GM21825 (cell line): ENCODE measurements at regions not wholly inside any gene's neighbourhood (a gene's known extent, or its start where the extent isn't known, plus 50 kb on each side); places are given as distances from the start of the nearest gene placed in this dataset.
"Not testable (repeated sequence)": the region's sequence is repeated elsewhere in the genome, so short reads cannot be mapped to it uniquely, and the experiment has no call there.

ENCODE experiments used
- ATAC-seq: cut with Tn5 transposase; IDR thresholded peaks from one replicate; pipeline ENCODE4 v1.9.1; 2021; ENCODE audit warnings: mild to moderate bottlenecking, moderate library complexity; ENCODE audit not compliant: unreplicated experiment

DNA sequence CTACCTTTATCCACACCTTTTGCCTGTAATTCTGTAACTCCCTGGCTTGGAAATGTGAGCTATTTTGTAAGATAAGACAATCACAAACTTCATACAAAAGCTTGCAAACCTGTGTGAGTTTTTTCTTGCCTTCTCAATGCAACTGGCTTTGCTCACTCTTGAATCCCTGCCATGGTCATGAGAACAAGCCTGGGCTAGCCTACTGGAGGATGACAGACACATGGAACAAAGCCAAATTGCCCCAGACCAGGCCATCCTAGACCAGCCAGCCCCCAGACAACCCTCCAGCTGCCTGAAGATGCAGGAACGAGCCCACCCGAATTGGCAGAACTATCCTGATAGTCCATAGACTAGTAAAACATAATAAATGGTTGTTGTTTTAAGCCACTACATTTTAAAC is 466.6 kb upstream of the ERCC4 start:
- no peak for ATAC-seq

DNA sequence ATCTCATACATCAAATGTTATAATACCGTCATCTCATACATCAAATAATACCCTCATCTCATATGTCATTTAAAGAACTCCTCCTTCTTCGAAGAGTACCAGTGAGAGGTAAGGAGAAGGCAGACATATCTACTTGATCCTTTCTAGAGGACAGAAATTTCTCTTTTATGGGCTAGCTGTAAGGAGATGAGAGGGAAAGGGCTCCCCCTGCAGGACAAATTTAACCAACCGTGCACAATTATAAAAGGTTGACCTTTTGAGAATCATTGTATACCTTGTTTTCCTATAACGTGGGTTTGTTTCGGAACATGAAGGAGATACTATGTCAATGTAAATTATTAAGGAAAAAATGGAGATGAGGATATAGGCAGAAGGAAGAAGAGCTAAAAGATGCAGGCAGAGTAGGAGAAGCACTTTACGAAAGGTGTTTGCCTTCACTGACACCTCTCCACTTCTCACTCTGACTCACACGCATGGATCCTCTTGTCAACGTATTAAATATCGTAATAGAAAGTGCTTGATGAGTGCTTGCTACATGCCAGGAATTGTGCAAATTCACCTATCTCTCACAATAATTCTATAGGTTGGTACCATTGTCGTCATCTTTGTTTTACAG is 465.9 kb upstream of the ERCC4 start:
- ATAC-seq = no peak

DNA sequence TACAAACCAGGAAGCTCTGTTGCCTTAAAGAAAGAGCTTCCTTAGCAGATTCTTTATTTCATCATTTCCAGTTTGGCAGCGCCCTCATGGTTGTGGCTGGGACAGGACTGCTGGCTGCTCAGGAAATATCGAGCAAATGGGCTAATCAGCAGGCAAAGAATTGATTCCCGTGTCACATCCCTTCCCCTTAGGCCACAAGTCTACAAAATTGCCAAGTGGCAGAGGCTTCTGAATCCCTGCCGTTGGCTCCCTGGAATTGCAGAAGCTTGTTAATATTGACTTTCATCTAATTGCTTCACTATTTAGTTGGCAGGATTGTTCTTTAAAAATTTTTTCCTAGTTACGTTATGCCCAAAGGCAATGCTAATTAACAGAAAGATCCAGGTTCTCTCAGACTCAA is 456.3 kb upstream of the ERCC4 start:
- ATAC-seq = no peak

DNA sequence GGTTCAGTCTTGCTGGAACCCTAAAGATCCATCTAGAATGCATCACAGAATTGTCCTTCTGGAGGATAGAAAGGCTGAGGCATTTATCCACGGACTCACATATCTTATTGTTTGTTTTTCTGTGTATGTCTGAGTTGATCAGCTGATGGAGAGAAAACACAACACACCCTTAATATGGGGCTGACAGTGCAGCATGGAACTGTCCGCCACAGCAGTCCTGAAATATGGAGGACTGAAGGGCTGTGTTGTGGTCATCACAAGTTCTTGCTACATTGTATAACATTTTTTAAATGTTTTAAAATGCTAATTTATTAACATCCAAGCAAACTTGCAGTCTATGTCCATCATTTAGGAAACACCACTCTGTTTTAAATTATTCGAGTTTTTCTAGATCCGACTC is 448.9 kb upstream of the ERCC4 start:
- ATAC-seq = no peak

DNA sequence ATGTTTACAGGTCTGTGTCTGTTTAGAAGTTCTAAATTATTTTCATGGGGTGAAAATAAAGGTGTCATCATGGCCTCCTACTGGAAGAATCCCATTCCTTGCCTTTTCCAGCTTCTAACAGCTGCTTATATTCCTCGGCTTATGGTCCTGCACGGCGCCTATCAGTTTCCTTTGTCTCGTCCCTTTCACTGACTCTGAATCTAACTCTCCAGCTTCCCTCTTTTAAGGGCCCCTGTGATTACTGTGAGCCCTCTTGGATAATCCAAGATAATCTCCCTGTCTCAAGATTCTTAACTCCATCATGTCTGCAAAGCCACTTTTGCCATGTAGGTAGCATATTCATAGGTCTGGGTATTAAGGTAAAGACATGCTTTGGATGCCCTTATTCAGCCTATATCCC is 441.0 kb upstream of the ERCC4 start:
- ATAC-seq = no peak

DNA sequence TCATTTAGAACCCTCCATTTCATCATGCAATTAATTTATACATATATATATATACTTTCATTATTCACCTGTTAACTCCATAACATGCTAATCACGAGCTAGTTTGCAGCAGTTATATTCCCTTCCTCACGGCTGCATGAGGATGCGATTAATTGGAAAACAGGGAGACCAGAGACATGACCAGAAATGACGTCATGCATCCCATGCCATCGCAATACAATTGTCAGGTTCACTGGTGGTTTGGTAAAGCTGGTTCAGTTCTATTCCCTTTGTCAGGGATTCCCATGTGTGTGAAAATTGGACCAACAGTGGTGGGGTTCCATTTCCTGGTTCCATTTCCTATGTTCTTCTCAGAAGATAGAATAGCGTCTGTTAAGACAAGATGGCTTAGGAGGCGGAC is 440.4 kb upstream of the ERCC4 start:
- no peak for ATAC-seq

DNA sequence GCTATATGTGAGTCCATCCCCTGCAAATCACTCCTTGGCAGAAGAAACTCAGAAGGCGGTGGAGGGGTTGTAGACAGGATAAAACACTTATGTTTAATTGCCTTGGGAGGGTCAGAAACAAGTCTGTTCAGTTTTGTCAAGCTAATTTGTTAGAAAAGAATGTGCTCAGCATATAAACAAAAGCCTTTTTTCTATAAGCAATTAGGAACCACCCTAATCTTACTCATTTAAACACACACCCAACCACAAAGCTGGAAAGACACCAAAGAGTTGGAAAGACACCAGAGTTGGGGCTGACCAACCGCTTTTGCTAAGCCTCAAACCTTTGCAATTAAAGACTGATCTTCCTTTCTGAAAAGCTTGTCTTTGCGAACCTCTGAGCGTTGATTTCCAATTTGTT is 439.2 kb upstream of the ERCC4 start:
- no peak for ATAC-seq

DNA sequence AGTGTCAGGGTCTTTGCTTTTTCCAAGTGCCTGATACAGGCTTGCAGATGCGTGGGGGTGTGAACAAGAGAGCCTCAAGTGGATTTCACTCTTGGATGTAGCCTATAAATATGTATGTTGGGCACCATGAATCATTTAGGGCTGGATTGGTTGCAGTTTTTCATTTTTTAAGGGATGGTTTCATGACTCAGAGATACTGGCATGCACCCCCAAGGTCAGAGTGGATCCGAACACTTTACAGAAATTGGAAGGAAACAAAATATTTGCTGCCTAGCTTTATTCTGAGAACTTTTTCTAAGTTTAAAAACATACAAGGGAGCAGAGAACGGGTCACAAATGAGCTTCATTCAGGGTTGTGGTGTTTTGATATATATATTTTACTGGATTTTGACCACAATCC is 436.8 kb upstream of the ERCC4 start:
- ATAC-seq = no peak

DNA sequence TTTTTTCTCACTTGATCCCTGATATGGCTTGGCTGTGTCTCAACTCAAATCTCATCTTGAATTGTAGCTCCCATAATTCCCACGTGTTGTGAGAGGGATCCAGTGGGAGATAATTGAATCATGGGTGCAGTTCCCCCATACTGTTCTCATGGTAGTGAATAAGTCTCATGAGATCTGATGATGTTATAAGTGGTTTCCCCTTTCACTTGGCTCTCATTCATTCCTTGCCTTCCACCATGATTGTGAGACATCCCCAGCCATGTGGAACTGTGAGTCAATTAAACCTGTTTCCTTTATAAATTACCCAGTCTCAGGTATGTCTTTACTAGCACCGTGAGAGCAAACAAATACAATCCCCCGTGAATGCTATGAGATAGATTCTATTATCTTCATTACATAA is 430.5 kb upstream of the ERCC4 start:
- ATAC-seq = not testable (repeated sequence)

DNA sequence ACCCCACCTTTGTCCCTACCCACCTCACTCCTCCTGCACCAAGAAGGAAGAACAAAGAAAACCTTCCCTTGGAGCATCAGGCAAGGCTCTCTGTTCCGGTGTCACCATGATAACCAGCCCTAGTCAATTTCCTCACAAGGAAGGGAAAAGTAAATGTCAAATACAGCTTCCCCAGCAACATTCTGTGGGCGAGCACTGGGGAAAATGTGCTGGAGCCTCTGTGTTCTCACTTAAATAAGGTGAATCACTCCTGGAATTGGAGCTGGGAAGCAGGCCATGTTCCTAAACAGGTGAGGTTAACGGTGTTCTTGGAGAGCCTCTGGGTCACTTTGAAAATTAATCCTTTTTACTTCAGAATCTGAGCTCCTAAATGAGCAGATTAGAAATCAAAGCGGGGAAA is 427.9 kb upstream of the ERCC4 start:
- no peak for ATAC-seq

DNA sequence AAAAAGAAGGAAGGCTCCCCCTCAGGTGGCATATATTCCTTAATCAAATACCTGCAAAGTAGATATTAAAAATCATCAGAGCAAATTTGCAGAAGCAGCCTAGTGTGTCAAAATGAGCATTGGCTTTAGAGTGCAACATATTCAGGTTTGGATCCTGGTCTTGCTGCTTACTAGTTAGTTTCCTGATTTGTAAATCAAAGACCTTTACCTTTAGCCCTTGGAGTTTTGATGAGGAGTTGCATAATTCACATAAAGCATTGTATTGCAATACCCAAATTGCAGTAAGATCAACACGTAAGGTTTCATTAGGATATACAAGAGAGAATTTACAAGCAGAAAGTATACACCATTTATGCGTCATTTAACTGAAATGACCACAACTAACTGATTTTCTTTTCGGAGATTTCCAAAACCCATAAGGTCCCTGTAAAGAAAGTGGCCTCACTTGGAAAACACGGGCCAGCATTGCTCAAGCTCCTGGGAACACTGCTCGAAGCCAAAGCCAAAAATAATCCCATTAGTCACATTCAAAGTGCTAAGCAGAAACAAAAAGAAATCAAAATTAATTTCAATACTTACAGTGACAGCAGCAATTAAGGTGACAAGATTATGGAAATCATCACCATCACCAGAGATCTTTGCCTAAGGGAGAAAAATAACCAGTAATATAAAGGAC is 415.9 kb upstream of the ERCC4 start:
- ATAC-seq = no peak

DNA sequence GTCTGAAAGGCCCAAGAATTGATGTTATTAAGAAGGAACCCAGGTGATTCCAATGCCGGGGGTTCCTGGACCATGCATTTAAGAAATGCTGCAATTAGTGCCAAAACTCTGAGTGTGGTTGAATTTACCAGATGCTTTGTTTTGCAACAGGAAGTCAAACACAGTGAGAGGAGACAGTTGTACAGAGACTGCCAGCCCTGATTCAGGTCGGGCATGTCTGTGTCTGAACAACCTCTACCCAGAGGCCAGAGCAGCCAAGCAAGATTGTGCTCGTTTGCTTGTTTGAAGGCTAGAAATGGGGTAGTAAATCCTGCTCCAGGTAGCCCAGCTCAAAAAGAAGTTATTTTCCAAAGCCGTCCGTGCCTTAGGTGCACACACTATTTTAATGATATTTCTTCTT is 412.4 kb upstream of the ERCC4 start:
- no peak for ATAC-seq

DNA sequence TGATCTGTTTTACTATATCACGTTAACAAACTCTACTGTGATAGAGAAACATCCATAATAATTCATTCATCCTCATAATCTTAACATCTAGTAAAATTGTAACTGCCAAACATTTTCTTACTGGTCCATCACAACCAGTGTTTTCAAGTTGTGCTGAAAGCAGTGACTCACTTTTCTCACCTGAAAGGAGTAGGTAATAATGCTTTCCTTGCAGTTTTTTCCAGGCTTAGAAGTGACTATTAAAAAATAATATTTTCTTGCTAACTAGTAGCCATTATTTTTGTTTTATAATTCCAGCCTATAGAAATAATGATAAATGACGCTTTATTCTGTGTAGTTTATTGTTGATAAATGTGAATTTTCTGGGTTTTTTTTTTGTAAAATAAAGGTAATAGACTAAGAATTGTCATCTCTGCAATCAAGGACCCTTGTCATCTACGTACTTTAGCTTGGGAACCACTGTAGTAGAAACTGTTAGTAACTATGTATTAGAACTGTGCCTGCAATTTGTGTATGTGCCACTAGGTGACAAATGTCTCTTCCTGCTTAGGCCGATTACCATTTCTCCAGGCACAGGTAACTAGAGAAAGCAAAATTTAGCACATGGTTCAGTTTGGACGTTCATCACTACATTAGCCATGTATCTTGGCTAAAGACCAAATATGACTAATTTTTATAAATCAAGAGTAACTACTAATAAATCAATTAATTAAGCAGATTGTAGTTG is 409.4 kb upstream of the ERCC4 start:
- no peak for ATAC-seq

DNA sequence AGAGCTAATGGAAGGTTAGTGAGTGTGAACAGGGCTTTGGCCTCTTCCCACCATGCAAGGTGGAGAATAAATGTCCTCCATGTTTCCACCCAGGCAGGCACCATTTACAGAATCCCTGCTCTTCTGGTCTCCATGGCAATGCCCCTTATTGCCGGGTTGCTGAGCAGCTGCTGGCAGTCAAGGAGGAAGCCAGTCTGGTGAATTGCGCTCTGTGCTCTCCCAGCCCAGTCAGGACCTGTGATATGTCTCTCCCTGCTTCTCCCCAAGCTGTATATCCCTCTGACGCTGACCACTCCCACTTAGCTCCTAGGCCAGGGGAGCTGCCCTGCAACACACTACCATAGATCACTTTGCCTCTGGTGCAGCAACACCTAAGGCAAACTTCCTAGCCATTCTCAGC is 402.1 kb upstream of the ERCC4 start:
- no peak for ATAC-seq

DNA sequence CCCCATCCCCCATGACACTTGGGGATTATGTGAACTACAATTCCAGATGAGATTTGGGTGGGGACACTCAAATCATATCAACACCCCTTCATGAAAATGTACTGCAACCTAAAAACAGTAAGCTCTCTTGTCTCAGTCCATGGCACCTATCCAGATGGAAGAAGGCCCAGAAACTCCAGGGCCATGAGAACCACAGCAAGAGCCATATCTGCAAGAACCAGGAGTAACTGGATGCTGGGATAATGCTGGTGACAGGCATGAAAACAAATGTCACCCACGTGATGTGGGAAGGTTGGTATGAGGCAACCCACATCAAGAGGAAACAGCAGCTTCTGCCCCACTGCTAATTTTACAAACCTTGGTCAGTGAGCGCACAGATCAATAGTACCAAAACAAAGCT is 400.1 kb upstream of the ERCC4 start:
- no peak for ATAC-seq

DNA sequence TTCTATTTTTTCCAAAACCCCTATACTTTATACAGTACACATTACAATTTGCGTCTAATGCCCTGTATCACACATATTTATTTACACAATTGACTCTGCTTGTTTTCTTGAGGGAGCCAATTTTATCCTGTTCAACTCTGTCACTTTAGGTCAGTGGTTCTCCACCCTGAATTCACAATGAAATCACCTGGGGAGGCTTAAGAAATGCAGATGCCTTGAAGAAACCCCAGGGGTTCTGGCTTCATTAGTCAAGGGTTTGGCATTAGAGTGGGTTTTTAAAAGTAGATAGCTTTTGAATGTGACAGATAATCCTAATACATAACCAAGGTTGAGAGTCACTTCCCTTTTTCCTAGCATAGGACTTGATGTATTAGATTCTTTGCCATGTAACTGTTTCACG is 398.6 kb upstream of the ERCC4 start:
- ATAC-seq = no peak

DNA sequence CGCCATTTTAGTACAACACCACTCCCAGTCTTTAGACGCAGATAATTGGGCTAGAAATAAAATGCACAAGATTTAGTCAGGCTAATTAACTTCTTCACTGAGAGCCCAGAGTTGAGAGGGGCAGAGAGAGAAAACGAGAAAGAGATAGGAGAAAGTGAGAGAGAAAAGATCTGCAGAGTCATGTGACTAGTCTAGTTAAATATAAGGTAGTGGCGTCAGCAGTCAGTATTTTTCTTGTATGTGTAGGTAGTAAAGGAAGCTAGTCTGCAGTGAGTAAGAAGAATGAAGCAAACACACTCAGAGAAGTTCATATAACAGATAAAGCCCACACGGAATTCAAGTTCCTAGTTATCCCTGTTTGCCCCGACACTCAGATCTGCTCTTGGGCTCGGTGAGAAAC is 392.6 kb upstream of the ERCC4 start:
- no peak for ATAC-seq

DNA sequence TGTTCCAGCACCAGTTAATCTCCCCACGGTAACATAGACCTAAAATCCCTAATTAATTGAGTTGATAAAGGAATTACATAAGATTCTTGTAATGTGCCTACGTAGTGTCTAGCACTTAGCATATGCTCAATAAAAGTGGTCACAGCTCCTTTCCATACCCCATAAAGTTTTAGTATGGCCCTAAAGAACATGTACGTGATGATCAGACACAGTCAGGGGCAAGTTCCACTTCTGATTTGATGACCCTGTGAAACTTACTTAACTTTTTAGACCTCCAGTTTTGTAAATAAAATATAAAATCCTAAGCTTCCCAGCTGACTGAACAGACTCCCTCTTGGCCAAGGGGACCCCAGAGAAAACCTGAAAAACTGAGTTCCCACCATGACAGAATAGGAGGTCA is 391.3 kb upstream of the ERCC4 start:
- no peak for ATAC-seq

DNA sequence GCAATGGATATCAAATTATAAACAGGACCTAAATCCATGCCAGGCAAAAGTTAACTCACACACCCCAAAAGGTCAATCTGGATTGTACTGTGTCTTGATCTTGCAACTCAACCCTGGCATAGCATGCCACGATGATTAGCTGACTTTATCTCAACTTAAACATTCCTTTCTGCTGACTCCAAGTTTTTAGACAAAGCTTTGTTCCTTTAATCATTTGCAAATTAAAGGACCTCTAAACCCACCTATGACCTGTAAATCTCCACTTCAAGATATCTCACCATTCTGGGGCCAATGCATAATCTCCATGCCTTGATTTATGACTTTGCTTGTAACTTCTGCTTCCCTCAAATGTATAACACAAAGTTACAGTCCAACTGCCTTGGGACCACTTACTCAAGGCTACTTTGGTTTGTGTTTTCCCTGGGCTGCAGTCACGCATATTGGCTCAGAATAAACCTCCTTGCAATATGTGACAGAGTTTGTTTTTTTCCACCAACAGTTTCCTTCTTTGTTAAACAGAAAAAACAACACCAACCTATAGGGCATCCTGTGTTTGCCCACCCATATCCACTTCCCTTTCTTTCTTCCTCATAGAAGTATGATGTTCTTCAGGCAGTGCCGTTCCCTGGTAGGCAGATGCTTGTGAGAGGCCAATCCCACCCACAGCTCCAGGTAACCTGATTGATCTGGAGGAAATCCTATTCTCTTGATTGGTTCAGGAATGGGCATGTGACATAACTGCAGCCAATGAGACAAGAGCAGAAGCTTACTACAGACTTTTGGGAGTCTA is 390.6 kb upstream of the ERCC4 start:
- ATAC-seq = no peak

DNA sequence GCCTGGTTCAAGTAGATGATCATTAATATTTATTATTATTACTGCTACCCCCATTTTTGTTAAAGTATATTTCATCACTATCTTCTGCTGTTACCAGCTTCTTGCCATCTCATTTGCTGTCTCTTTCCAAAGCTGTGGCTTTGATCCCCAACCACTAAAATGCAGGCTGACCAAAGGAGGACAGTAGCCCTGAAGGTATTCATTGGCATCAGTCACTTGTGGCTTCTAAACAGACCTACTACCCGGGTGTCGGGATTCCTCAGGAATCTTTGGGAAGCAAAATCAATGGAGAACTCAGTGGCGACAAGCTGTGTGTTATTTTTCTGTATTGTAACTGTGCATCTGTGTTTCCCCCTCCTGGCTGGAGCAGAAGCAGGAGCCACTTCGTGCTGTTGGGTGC is 379.2 kb upstream of the ERCC4 start:
- ATAC-seq = no peak

DNA sequence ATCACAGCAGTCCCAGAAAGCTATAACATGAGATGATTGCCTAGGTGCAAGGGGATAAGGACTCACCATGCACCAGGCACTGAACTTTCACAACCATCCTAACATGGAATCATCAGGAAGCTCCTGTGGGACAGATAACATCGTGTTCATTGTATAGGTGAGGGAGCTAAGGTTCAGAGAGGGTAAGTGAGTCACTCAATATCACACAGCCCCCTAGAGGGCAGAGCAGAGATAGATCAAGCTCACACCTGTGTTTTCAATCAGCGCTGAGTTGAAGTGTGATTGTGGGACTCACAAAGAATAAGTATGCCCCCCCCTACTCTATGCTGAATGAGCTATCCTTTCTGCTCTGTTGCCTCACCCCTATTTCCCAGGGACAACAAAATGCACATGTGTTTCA is 377.7 kb upstream of the ERCC4 start:
- no peak for ATAC-seq

DNA sequence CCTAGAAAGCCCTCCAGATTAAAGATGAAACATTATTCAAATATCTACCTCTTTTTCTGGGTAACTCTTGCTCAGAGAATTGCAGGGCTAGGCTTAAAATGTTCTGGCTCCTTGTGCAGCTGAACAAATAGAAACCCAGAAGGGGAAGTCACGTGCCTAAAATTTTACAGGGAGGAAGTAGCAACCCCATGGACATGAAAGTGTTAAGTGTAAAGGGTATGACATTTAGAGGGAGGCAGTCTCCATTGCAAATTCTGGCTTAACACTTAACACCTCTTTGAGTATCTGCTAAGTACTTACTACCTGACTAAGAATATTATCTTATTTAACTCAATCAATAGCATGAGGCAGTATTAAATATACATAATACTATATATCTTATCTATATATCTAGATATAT is 376.1 kb upstream of the ERCC4 start:
- ATAC-seq = no peak
